Fibroblast of lung (primary cell): ENCODE measurements at regions not wholly inside any gene's neighbourhood (a gene's known extent, or its start where the extent isn't known, plus 50 kb on each side); places are given as distances from the start of the nearest gene placed in this dataset.

Experiments
- DNase-seq, 2 donors: peaks; one replicate each; pipeline versions ENCODE4 v3.0.0 to v3.0.0-alpha.2; 2010; ENCODE audit warnings: low read depth in 2 of 2
- H2AFZ ChIP-seq: 2 replicates; pipeline ENCODE4 v1.5.1; 2012; ENCODE audit warnings: low read length, control low read depth, inconsistent platforms
- H3K27ac ChIP-seq: 2 replicates; pipeline ENCODE4 v1.5.1; 2011; ENCODE audit warnings: low read length, control low read depth; ENCODE audit not compliant: insufficient read depth
- H3K27me3 ChIP-seq: 2 replicates; pipeline ENCODE4 v1.5.1; 2011; ENCODE audit warnings: mild to moderate bottlenecking, low read length; ENCODE audit not compliant: control insufficient read depth, insufficient read depth
- H3K36me3 ChIP-seq: 2 replicates; pipeline ENCODE4 v1.5.1; 2011; ENCODE audit warnings: low read length; ENCODE audit not compliant: control insufficient read depth, insufficient read depth
- H3K4me1 ChIP-seq: 2 replicates; pipeline ENCODE4 v1.5.1; 2011; ENCODE audit warnings: low read length; ENCODE audit not compliant: control insufficient read depth, insufficient read depth; ENCODE audit errors: extremely low read depth
- H3K4me2 ChIP-seq: 2 replicates; pipeline ENCODE4 v1.5.1; 2011; ENCODE audit warnings: low read length, control low read depth; ENCODE audit not compliant: insufficient read depth; ENCODE audit errors: extremely low read depth
- H3K4me3 ChIP-seq, 4 experiments: fragments of 200-600 bp in 1 of 4; sonication (generic) in 1 of 4; replicated peaks in 1 of 4; 2 replicates each; pipeline ENCODE4 v1.5.1; 2011 to 2016; ENCODE audit warnings: low read length in 4 of 4, low read depth in 3 of 4, mild to moderate bottlenecking in 3 of 4, control low read depth in 2 of 4, inconsistent platforms in 1 of 4, mixed read lengths in 1 of 4; ENCODE audit not compliant: insufficient read depth in 1 of 4; ENCODE audit errors: control extremely low read depth in 1 of 4
- H3K79me2 ChIP-seq: 2 replicates; pipeline ENCODE4 v1.5.1; 2012; ENCODE audit warnings: mild to moderate bottlenecking, low read length, inconsistent platforms; ENCODE audit not compliant: control insufficient read depth, insufficient read depth
- H3K9ac ChIP-seq: 2 replicates; pipeline ENCODE4 v1.5.1; 2011; ENCODE audit warnings: mild to moderate bottlenecking, low read length, control low read depth; ENCODE audit not compliant: insufficient read depth
- H3K9me3 ChIP-seq: 2 replicates; pipeline ENCODE4 v1.5.1; 2012; ENCODE audit warnings: low read depth, low read length; ENCODE audit not compliant: control insufficient read depth, insufficient read depth
- H4K20me1 ChIP-seq: 2 replicates; pipeline ENCODE4 v1.5.1; 2011; ENCODE audit warnings: low read length; ENCODE audit not compliant: control insufficient read depth, insufficient read depth; ENCODE audit errors: extremely low read depth
- CTCF ChIP-seq, 2 donors: IDR thresholded peaks in 1 of 2; conservative IDR thresholded peaks in 1 of 2; 1 replicate in 1 of 2; 2 replicates in 1 of 2; pipeline ENCODE4 v1.5.1; 2011 to 2012; ENCODE audit warnings: low read length in 2 of 2, control low read depth in 1 of 2, inconsistent platforms in 1 of 2, low read depth in 1 of 2, mild to moderate bottlenecking in 1 of 2
- EZH2 ChIP-seq: IDR thresholded peaks from 2 replicates; pipeline ENCODE4 v1.5.1; 2012; ENCODE audit warnings: low read length, control low read depth, mild to moderate bottlenecking; ENCODE audit errors: missing control alignments

- no peak for TF ChIP-seq EZH2
- no peak for TF ChIP-seq CTCF (conservative IDR thresholded peaks at IDR 0.05 in 1 of 2, IDR thresholded peaks at IDR 0.05 in 1 of 2; ENCODE audit: low read depth in 1 of 2, low read length in 2 of 2)
These were observed 169.9 kb downstream of the SHANK2 start for GRCh38 chr11:71082454-71082853.

GRCh38 chr11:71081704-71082230 is 170.6 kb downstream of the SHANK2 start:
- H3K27me3 ChIP-seq, result no peaks in the 10 kb centered on the region
- H3K36me3 ChIP-seq, result no peaks in the 10 kb centered on the region
- H3K27ac ChIP-seq, result no peak overlapping the region
- H3K9me3 ChIP-seq, result no peaks in the 10 kb centered on the region
- no peak overlapping the region for H3K9ac ChIP-seq
- no peaks in the 10 kb centered on the region for H3K79me2 ChIP-seq
- no peaks in the 10 kb centered on the region for H3K4me1 ChIP-seq
- H2AFZ ChIP-seq, result no peak overlapping the region
- H4K20me1 ChIP-seq, result no peaks in the 10 kb centered on the region
- H3K4me2 ChIP-seq, result no peak overlapping the region
- TF ChIP-seq CTCF (conservative IDR thresholded peaks at IDR 0.05 in 1 of 2, IDR thresholded peaks at IDR 0.05 in 1 of 2; ENCODE audit: low read depth in 1 of 2, low read length in 2 of 2) (no peak), EZH2 (no peak)
- DNase-seq, result no peak
- H3K4me3 ChIP-seq, result no peak overlapping the region

More at GRCh38 chr11:71082454-71082853, 169.9 kb downstream of the SHANK2 start:
- Histone ChIP-seq H3K27ac (no peak overlapping the region), H4K20me1 (no peaks in the 10 kb centered on the region), H2AFZ (no peak overlapping the region), H3K4me3 (no peak overlapping the region), H3K4me2 (no peak overlapping the region), H3K9ac (no peak overlapping the region), H3K4me1 (no peaks in the 10 kb centered on the region), H3K79me2 (no peaks in the 10 kb centered on the region), H3K9me3 (no peaks in the 10 kb centered on the region), H3K27me3 (no peaks in the 10 kb centered on the region), H3K36me3 (no peaks in the 10 kb centered on the region)
- DNase-seq, result no peak

- Histone ChIP-seq H2AFZ (no peak overlapping the region), H3K4me1 (no peaks in the 10 kb centered on the region), H3K4me2 (no peak overlapping the region), H3K36me3 (no peaks in the 10 kb centered on the region), H4K20me1 (no peaks in the 10 kb centered on the region), H3K27ac (no peak overlapping the region), H3K79me2 (no peaks in the 10 kb centered on the region), H3K9me3 (no peaks in the 10 kb centered on the region), H3K9ac (no peak overlapping the region), H3K4me3 (no peak overlapping the region), H3K27me3 (no peaks in the 10 kb centered on the region)
- DNase-seq, result peak; percentile 37 to 69
- TF ChIP-seq CTCF (conservative IDR thresholded peaks at IDR 0.05 in 1 of 2, IDR thresholded peaks at IDR 0.05 in 1 of 2; ENCODE audit: low read depth in 1 of 2, low read length in 2 of 2), result peak; percentile 45 to 70
- TF ChIP-seq EZH2, result no peak
These were observed 171.9 kb downstream of the SHANK2 start for GRCh38 chr11:71080239-71081097.
